ENCODE measurements at regions not wholly inside any gene's neighbourhood (a gene's known extent, or its start where the extent isn't known, plus 50 kb on each side); places are given as distances from the start of the nearest gene placed in this dataset.
A peak's percentile ranks its signal among the peaks of the same experiment; 100 is the strongest.

DNA sequence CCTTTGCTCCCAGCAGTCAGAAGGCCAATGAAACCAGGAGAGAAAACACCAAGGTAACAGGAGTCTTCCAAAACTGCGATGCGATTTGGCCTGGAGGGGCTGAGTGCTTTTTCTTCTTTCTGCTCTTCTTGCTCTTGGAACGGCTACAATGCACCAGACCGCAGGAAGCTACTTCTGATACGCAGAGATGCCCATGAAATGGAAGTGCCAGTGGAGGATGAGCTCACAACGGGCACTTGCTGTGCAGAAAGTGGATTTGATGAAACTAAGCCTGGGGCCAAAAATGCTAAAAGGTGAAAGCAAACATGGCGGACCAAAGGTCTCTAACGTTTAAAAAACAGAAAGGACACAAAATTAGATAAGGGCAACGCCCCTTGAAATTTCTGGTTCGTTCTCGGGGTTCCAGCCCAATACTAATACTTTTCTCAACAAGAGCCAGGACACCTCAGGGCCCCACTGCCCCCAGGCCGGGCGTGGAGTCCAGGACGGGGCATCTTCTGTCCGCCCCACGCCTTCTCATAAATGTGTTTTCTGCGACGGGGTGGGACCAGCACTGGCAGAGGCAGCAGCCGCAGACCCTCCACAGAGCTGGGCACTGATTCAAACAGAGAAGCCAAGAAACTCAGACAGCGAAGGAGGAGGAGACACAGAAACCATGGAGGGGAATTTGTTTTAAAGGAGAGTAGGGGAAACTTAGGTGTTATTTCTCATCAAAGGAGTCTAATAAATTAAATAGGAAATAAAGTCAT lies 101.3 kb downstream of the CRYAA start:
- intact Hi-C loops (cut with micrococcal nuclease): no loop called here
- Histone ChIP-seq H3K27ac (ENCODE audit: low read length) (no peak overlapping the region), H3K4me2 (ENCODE audit: low read length) (no peak overlapping the region), H3K4me1 (ENCODE audit: insufficient read depth, low read length) (no peaks in the 10 kb centered on the region), H3K9ac (ENCODE audit: low read length) (no peak overlapping the region), H3K4me3 (ENCODE audit: low read length) (no peak overlapping the region), H3K27me3 (ENCODE audit: low read length) (no peaks in the 10 kb centered on the region), H3F3A (ENCODE audit: low read length, unreplicated experiment) (no peaks in the 10 kb centered on the region), H3K36me3 (ENCODE audit: low read depth, low read length) (no peaks in the 10 kb centered on the region), H3K9me3 (ENCODE audit: low read length) (no peaks in the 10 kb centered on the region), H4K20me1 (ENCODE audit: low read length) (no peaks in the 10 kb centered on the region), H2AFZ (ENCODE audit: low read length) (no peak overlapping the region), H3K9me2 (replicated peaks; ENCODE audit: low read length) (no peaks in the 10 kb centered on the region), H3K79me2 (ENCODE audit: low read length) (no peaks in the 10 kb centered on the region)
- BruUV-seq (replicated peaks): no TSS peak
- DNase-seq: no peak
- TF ChIP-seq, protein P1, sequence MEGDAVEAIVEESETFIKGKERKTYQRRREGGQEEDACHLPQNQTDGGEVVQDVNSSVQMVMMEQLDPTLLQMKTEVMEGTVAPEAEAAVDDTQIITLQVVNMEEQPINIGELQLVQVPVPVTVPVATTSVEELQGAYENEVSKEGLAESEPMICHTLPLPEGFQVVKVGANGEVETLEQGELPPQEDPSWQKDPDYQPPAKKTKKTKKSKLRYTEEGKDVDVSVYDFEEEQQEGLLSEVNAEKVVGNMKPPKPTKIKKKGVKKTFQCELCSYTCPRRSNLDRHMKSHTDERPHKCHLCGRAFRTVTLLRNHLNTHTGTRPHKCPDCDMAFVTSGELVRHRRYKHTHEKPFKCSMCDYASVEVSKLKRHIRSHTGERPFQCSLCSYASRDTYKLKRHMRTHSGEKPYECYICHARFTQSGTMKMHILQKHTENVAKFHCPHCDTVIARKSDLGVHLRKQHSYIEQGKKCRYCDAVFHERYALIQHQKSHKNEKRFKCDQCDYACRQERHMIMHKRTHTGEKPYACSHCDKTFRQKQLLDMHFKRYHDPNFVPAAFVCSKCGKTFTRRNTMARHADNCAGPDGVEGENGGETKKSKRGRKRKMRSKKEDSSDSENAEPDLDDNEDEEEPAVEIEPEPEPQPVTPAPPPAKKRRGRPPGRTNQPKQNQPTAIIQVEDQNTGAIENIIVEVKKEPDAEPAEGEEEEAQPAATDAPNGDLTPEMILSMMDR (conservative IDR thresholded peaks at IDR 0.05; ENCODE audit: low read depth, low read length): no peak
- TF ChIP-seq EZH2phosphoT487 (IDR thresholded peaks at IDR 0.05; ENCODE audit: borderline replicate concordance, low read length): no peak
- TF ChIP-seq EZH2 (IDR thresholded peaks at IDR 0.05; ENCODE audit: low read length, unreplicated experiment): no peak
- ChIA-PET POLR2A (ENCODE audit: unreplicated experiment) (no interaction called here), CTCF (no interaction called here)
- ATAC-seq: no peak

DNA sequence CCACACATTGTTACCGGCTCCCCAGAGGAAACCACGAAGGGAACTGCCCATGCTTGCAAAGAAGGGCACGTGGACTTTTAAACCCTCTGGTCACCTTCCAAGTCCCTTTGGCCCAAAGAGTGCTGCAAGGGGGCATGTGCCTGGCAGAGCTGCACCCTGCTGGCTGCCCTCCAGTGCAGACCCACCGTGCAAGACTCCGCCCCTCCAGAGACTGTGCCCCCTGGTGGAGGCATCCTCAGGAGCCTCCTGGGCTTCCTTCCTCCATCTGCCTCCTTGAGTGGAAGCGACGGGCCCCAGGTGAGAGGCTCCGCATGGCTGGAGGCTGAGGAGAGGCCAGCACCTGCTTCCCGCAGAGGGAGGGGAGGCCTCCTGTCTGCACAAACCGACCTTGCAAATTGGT lies 100.6 kb downstream of the CRYAA start:
- no peaks in the 10 kb centered on the region for H3K4me1 ChIP-seq (ENCODE audit: insufficient read depth, low read length)
- DNase-seq (peak; percentile 23), ATAC-seq (no peak)
- no peaks in the 10 kb centered on the region for H3K27me3 ChIP-seq (ENCODE audit: low read length)
- no peaks in the 10 kb centered on the region for H3K36me3 ChIP-seq (ENCODE audit: low read depth, low read length)
- no TSS peak for BruUV-seq (replicated peaks)
- H2AFZ ChIP-seq (ENCODE audit: low read length): no peak overlapping the region
- H3K79me2 ChIP-seq (ENCODE audit: low read length): no peaks in the 10 kb centered on the region
- no peaks in the 10 kb centered on the region for H4K20me1 ChIP-seq (ENCODE audit: low read length)
- ChIA-PET CTCF (no interaction called here), POLR2A (ENCODE audit: unreplicated experiment) (no interaction called here)
- H3F3A ChIP-seq (ENCODE audit: low read length, unreplicated experiment): no peaks in the 10 kb centered on the region
- H3K27ac ChIP-seq (ENCODE audit: low read length): no peak overlapping the region
- no peaks in the 10 kb centered on the region for H3K9me3 ChIP-seq (ENCODE audit: low read length)
- TF ChIP-seq, protein P1 (conservative IDR thresholded peaks at IDR 0.05; ENCODE audit: low read depth, low read length): peak; percentile 53
- TF ChIP-seq EZH2phosphoT487 (IDR thresholded peaks at IDR 0.05; ENCODE audit: borderline replicate concordance, low read length): no peak
- no peak overlapping the region for H3K4me3 ChIP-seq (ENCODE audit: low read length)
- no peak overlapping the region for H3K9ac ChIP-seq (ENCODE audit: low read length)
- intact Hi-C loops (cut with micrococcal nuclease): no loop called here
- no peaks in the 10 kb centered on the region for H3K9me2 ChIP-seq (replicated peaks; ENCODE audit: low read length)
- no peak overlapping the region for H3K4me2 ChIP-seq (ENCODE audit: low read length)

DNA sequence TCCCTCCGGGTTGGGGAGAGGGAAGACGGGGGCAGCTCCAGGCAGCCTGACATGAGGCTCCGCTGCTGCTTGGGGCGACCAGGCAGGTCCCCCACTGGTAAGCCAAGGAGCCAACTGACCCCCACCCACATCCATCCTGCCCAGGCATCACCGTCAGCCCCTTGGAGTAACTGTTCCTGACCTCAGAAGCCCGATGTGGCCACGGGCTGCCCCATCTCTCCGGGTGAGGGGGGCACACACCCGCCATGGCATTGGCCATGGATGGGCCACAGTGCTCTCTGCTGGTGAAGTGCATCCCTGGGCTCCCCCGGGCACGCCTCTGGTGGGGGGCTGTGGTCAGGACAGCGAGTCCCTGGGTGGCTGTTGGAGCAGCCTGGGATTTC lies 100.0 kb downstream of the CRYAA start:
- Histone ChIP-seq H3K4me3 (ENCODE audit: low read length) (no peak overlapping the region), H3K79me2 (ENCODE audit: low read length) (no peaks in the 10 kb centered on the region), H3K27me3 (ENCODE audit: low read length) (no peaks in the 10 kb centered on the region), H3K36me3 (ENCODE audit: low read depth, low read length) (no peaks in the 10 kb centered on the region), H2AFZ (ENCODE audit: low read length) (no peak overlapping the region), H3K9me2 (replicated peaks; ENCODE audit: low read length) (no peaks in the 10 kb centered on the region), H3K4me1 (ENCODE audit: insufficient read depth, low read length) (no peaks in the 10 kb centered on the region), H3K27ac (ENCODE audit: low read length) (no peak overlapping the region), H4K20me1 (ENCODE audit: low read length) (no peaks in the 10 kb centered on the region), H3F3A (ENCODE audit: low read length, unreplicated experiment) (no peaks in the 10 kb centered on the region), H3K4me2 (ENCODE audit: low read length) (no peak overlapping the region), H3K9ac (ENCODE audit: low read length) (no peak overlapping the region), H3K9me3 (ENCODE audit: low read length) (no peaks in the 10 kb centered on the region)
- ChIA-PET CTCF (no interaction called here), POLR2A (ENCODE audit: unreplicated experiment) (no interaction called here)
- TF ChIP-seq, protein P1 (conservative IDR thresholded peaks at IDR 0.05; ENCODE audit: low read depth, low read length): no peak
- TF ChIP-seq EZH2 (IDR thresholded peaks at IDR 0.05; ENCODE audit: low read length, unreplicated experiment) (no peak), EZH2phosphoT487 (IDR thresholded peaks at IDR 0.05; ENCODE audit: borderline replicate concordance, low read length) (no peak)
- BruUV-seq (replicated peaks): no TSS peak
- no peak for ATAC-seq
- no peak for DNase-seq
- intact Hi-C loops (cut with micrococcal nuclease): no loop called here
